Stimulated activated memory B cell treated with anti-CD40 and anti-IgM and Interleukin-4, amounts not matched to agents 10 μg/mL and 1 μg/mL and 100 μg/mL, for 72 hours (primary cell): ENCODE measurements at regions not wholly inside any gene's neighbourhood (a gene's known extent, or its start where the extent isn't known, plus 50 kb on each side); places are given as distances from the start of the nearest gene placed in this dataset.

ENCODE experiments used
- ATAC-seq: fragments of 150-1000 bp; cut with Tn5 transposase; 2 replicates; pipeline ENCODE4 v1.10.0; 2021
- H3K27ac Mint-ChIP-seq: one replicate; pipeline ENCODE4 v1.8.0; 2022; ENCODE audit warnings: mild to moderate bottlenecking, mixed read lengths
- H3K27me3 Mint-ChIP-seq: one replicate; pipeline ENCODE4 v1.8.0; 2022; ENCODE audit warnings: mixed read lengths
- H3K36me3 Mint-ChIP-seq: one replicate; pipeline ENCODE4 v1.8.0; 2022; ENCODE audit warnings: mixed read lengths
- H3K4me1 Mint-ChIP-seq: one replicate; pipeline ENCODE4 v1.8.0; 2022; ENCODE audit warnings: mixed read lengths
- H3K4me3 Mint-ChIP-seq: one replicate; pipeline ENCODE4 v1.8.0; 2022; ENCODE audit warnings: mild to moderate bottlenecking, moderate library complexity, mixed read lengths
- H3K9me3 Mint-ChIP-seq: one replicate; pipeline ENCODE4 v1.8.0; 2022; ENCODE audit warnings: mixed read lengths

DNA sequence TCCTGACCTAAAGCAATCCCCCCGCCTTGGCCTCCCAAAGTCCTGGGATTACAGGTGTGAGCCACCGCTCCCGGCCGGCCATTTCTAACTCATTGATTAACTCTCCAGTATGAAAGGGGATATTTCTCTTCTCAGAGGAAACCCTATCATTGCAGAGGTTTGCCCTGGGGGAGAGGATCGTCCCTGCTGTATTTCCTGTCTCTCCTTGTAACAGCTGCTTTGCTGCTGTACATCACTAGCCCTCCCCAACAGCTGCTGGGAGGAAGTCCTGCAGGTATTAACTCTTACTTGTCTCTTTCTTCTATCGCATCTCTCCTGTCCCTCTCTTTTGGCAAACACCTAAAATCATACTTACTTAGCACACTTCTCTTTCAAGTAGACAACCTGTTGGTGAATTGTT lies 219.0 kb upstream of the DSEL start:
- Mint-ChIP-seq H3K9me3 (peaks cover 5% of the 10 kb centered on the region), H3K4me1 (no peaks in the 10 kb centered on the region), H3K27me3 (no peaks in the 10 kb centered on the region), H3K4me3 (no peak overlapping the region), H3K36me3 (no peaks in the 10 kb centered on the region), H3K27ac (no peak overlapping the region)
- ATAC-seq = no peak

DNA sequence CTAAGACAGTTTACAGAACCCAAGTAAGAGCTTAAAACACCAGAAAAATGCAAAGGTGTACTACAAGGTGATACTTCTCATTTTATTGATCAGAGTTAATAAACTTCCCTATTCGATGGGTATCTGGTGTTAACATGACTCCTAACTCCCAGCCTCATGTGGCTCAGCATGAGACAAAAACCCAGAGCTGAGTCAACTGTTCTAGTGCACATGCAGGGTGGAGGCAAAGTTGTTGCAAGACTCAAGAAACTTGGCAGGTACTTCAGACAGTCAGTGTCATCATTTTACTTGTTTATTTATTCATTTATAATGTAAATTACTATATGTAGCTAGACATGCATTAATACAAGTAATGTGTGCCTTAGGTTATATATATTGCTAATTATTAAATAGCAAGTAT lies 216.6 kb upstream of the DSEL start:
- peaks cover 5% of the 10 kb centered on the region for H3K9me3 Mint-ChIP-seq
- no peak overlapping the region for H3K4me3 Mint-ChIP-seq
- no peaks in the 10 kb centered on the region for H3K27me3 Mint-ChIP-seq
- ATAC-seq = no peak
- H3K27ac Mint-ChIP-seq = no peak overlapping the region
- no peaks in the 10 kb centered on the region for H3K36me3 Mint-ChIP-seq
- no peaks in the 10 kb centered on the region for H3K4me1 Mint-ChIP-seq

GRCh38 chr18:67731851-67732250 lies 215.3 kb upstream of the DSEL start:
- peaks cover 5% of the 10 kb centered on the region for H3K9me3 Mint-ChIP-seq
- no peak overlapping the region for H3K4me3 Mint-ChIP-seq
- H3K27me3 Mint-ChIP-seq = no peaks in the 10 kb centered on the region

DNA sequence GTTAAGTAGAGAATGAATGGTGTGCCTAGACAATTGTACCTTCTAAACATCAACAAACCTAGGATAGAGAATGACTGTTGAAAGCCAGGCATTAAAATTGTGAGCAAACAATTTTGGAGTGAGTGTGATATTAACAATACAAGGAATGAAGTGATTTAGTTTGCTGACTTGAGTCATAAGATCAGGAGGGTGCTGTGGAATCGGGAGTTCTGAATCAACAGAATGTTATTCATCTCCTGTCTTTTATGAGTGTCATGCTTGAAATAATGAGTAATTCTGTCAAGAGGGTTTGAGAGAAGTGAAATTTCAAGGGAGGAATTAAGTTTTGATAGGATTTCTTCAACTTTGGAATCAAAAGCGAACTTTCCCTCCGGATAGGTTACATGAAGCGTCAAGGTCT lies 214.4 kb upstream of the DSEL start:
- Mint-ChIP-seq H3K27me3 (no peaks in the 10 kb centered on the region), H3K9me3 (peaks cover 3% of the 10 kb centered on the region), H3K27ac (no peak overlapping the region), H3K4me3 (no peak overlapping the region), H3K36me3 (no peaks in the 10 kb centered on the region), H3K4me1 (no peaks in the 10 kb centered on the region)
- no peak for ATAC-seq

More at GRCh38 chr18:67731851-67732250, 215.3 kb upstream of the DSEL start:
- no peak for ATAC-seq
- no peaks in the 10 kb centered on the region for H3K36me3 Mint-ChIP-seq
- H3K4me1 Mint-ChIP-seq = no peaks in the 10 kb centered on the region
- no peak overlapping the region for H3K27ac Mint-ChIP-seq

DNA sequence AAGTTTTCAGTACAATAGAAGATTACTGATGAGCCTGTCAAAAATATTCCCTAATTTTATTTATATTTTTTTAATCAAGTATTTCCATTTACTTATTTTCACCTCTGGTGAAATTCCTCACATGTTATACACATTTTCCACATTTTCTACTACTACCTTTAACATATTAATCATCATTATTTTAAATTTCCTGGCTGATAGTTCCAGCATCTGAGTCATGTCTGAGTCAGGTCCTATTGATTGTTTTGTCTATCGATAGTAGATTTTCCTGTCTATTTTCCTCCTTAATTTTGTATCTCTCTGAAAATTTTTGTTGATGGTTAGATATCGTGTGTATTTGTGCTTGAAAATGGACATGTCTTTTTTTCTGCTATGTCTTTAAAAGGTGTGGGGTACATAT lies 211.8 kb upstream of the DSEL start:
- H3K4me1 Mint-ChIP-seq = no peaks in the 10 kb centered on the region
- no peaks in the 10 kb centered on the region for H3K36me3 Mint-ChIP-seq
- ATAC-seq = no peak
- no peak overlapping the region for H3K4me3 Mint-ChIP-seq
- no peak overlapping the region for H3K27ac Mint-ChIP-seq
- no peaks in the 10 kb centered on the region for H3K27me3 Mint-ChIP-seq
- H3K9me3 Mint-ChIP-seq = peaks cover 2% of the 10 kb centered on the region

GRCh38 chr18:67726882-67727281 lies 210.4 kb upstream of the DSEL start:
- ATAC-seq = no peak
- H3K4me1 Mint-ChIP-seq = no peaks in the 10 kb centered on the region
- peaks cover 3% of the 10 kb centered on the region for H3K9me3 Mint-ChIP-seq
- H3K27ac Mint-ChIP-seq = no peak overlapping the region
- no peaks in the 10 kb centered on the region for H3K27me3 Mint-ChIP-seq
- H3K4me3 Mint-ChIP-seq = no peak overlapping the region
- no peaks in the 10 kb centered on the region for H3K36me3 Mint-ChIP-seq

GRCh38 chr18:67717800-67718199 lies 201.3 kb upstream of the DSEL start:
- Mint-ChIP-seq H3K4me1 (no peaks in the 10 kb centered on the region), H3K27me3 (no peaks in the 10 kb centered on the region), H3K4me3 (no peak overlapping the region), H3K36me3 (no peaks in the 10 kb centered on the region), H3K27ac (no peak overlapping the region), H3K9me3 (peaks cover 3% of the 10 kb centered on the region)
- ATAC-seq = no peak

DNA sequence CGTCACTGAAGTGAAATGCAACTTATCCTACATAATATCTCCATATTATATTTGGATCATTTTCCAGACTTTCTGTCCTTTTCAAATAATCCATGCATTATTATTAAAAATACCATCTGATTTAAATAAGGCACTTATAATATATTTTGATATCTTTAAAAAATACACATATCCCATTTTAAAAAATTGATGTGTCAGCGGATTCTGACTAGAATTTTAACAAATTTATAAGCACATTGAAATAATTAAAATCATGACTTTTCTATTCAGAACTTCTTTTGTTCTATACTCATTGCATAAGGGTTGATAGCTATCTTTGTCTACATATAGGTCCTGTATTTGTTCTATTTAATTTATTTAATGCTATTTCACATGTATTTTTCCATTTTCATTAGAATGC lies 199.0 kb upstream of the DSEL start:
- Mint-ChIP-seq H3K27ac (no peak overlapping the region), H3K9me3 (no peaks in the 10 kb centered on the region), H3K4me1 (no peaks in the 10 kb centered on the region), H3K36me3 (no peaks in the 10 kb centered on the region), H3K27me3 (no peaks in the 10 kb centered on the region), H3K4me3 (no peak overlapping the region)
- no peak for ATAC-seq

DNA sequence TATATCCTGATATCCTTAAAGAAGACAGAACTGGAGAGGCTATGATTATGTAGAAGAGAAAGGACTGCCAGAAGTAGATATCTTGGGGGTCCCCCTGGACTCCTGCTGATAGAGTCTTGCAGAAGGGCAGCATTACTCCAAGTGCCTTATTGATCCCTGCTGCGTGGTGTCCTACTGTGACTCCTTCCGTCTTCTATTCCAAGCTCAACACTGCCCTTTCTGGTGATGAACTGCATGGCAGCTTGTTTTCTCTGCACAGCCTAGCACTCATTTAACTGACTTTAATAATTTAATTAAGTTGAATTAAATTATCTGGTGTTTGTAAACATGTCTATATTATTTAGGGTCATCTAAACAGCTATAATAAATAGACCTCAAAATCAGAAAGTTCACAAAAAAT lies 194.1 kb upstream of the DSEL start:
- no peaks in the 10 kb centered on the region for H3K36me3 Mint-ChIP-seq
- H3K9me3 Mint-ChIP-seq = no peaks in the 10 kb centered on the region
- no peak overlapping the region for H3K4me3 Mint-ChIP-seq
- ATAC-seq = no peak
- H3K27me3 Mint-ChIP-seq = no peaks in the 10 kb centered on the region
- no peak overlapping the region for H3K27ac Mint-ChIP-seq
- H3K4me1 Mint-ChIP-seq = no peaks in the 10 kb centered on the region

- ATAC-seq = no peak
- no peaks in the 10 kb centered on the region for H3K36me3 Mint-ChIP-seq
- H3K4me1 Mint-ChIP-seq = no peaks in the 10 kb centered on the region
- no peaks in the 10 kb centered on the region for H3K9me3 Mint-ChIP-seq
- H3K27me3 Mint-ChIP-seq = no peaks in the 10 kb centered on the region
- H3K27ac Mint-ChIP-seq = no peak overlapping the region
- H3K4me3 Mint-ChIP-seq = no peak overlapping the region
Measured at GRCh38 chr18:67705748-67706147, 189.2 kb upstream of the DSEL start.

GRCh38 chr18:67695684-67696083 lies 179.2 kb upstream of the DSEL start:
- no peak overlapping the region for H3K4me3 Mint-ChIP-seq
- ATAC-seq = no peak
- no peaks in the 10 kb centered on the region for H3K4me1 Mint-ChIP-seq
- peaks cover 3% of the 10 kb centered on the region for H3K9me3 Mint-ChIP-seq
- no peaks in the 10 kb centered on the region for H3K27me3 Mint-ChIP-seq
- H3K36me3 Mint-ChIP-seq = no peaks in the 10 kb centered on the region
- no peak overlapping the region for H3K27ac Mint-ChIP-seq

DNA sequence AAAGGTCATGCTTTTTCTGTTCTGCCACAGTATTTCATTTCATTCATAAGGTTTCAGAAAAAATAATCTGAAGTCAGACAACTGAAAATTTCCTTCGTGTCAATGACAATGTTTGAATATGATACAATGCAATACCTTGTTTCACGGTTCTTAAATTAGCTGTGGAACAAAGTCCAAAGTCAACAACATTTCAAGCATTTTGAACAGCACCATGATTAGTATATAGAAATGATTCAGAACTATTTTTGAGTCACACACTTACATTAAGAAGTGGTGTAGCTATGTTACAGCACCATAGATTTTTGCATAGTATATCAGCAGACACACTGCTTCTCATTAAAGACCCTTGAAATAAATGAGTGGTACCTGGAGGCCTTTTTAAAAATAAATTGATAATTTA lies 178.3 kb upstream of the DSEL start:
- Mint-ChIP-seq H3K9me3 (peaks cover 3% of the 10 kb centered on the region), H3K27ac (no peak overlapping the region)

DNA sequence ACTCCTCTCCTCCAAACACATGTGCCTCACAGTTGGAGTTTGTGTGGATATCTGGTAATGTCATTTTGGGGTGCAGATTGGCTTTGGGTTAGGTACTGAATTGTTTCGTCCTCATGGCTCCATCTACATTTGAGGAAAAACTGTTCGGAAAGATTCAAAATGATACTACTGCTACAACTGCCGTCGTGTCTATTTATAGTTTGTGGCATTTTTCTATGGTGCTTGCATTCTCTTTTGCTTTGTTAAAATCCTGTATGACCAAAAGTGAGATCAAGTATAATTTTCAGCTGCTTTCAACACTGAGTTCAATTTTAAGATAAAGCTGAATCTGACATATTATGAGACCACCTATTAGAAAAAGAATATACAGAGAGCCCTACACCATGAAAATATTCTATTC lies 176.3 kb upstream of the DSEL start:
- Mint-ChIP-seq H3K27me3 (no peaks in the 10 kb centered on the region), H3K27ac (no peak overlapping the region), H3K4me3 (no peak overlapping the region), H3K9me3 (peaks cover 3% of the 10 kb centered on the region), H3K36me3 (no peaks in the 10 kb centered on the region), H3K4me1 (no peaks in the 10 kb centered on the region)
- ATAC-seq = no peak

More for the DNA sequence above, 178.3 kb upstream of the DSEL start:
- Mint-ChIP-seq H3K36me3 (no peaks in the 10 kb centered on the region), H3K4me1 (no peaks in the 10 kb centered on the region), H3K4me3 (no peak overlapping the region), H3K27me3 (no peaks in the 10 kb centered on the region)
- no peak for ATAC-seq

- no peak overlapping the region for H3K27ac Mint-ChIP-seq
Measured at GRCh38 chr18:67682516-67682915, 166.0 kb upstream of the DSEL start.

GRCh38 chr18:67677489-67677888 lies 161.0 kb upstream of the DSEL start:
- no peaks in the 10 kb centered on the region for H3K9me3 Mint-ChIP-seq
- no peak for ATAC-seq

More at GRCh38 chr18:67682516-67682915, 166.0 kb upstream of the DSEL start:
- H3K4me1 Mint-ChIP-seq = no peaks in the 10 kb centered on the region
- H3K4me3 Mint-ChIP-seq = no peak overlapping the region
- no peaks in the 10 kb centered on the region for H3K27me3 Mint-ChIP-seq
- H3K9me3 Mint-ChIP-seq = no peaks in the 10 kb centered on the region
- no peak for ATAC-seq
- H3K36me3 Mint-ChIP-seq = no peaks in the 10 kb centered on the region

DNA sequence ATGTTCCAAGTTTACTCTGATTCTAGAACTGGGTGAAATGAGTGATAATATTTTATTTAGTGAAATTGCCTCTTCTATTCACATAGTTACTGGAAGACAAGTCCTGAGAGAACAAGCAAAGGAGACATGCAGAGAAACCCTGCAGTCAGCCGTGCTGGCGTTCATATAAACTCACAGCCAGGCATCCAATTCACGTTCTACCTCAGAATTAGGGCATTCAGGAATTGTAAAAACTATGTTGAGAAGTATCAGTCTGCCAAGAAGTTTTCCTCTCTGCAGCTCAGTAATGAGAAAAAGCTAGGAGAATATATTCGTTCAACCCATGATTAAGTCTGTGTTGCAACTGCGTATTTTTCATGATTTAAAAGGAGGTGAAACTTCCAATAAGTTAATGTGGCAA lies 156.2 kb upstream of the DSEL start:
- no peak for ATAC-seq
- Mint-ChIP-seq H3K9me3 (no peaks in the 10 kb centered on the region), H3K4me1 (no peaks in the 10 kb centered on the region), H3K4me3 (no peak overlapping the region), H3K27me3 (no peaks in the 10 kb centered on the region), H3K36me3 (no peaks in the 10 kb centered on the region), H3K27ac (no peak overlapping the region)

More at GRCh38 chr18:67677489-67677888, 161.0 kb upstream of the DSEL start:
- Mint-ChIP-seq H3K27me3 (no peaks in the 10 kb centered on the region), H3K27ac (no peak overlapping the region), H3K4me3 (no peak overlapping the region), H3K4me1 (no peaks in the 10 kb centered on the region), H3K36me3 (no peaks in the 10 kb centered on the region)

- Mint-ChIP-seq H3K4me1 (no peaks in the 10 kb centered on the region), H3K9me3 (no peaks in the 10 kb centered on the region), H3K4me3 (no peak overlapping the region), H3K36me3 (no peaks in the 10 kb centered on the region), H3K27me3 (no peaks in the 10 kb centered on the region), H3K27ac (no peak overlapping the region)
- ATAC-seq = no peak
Measured at GRCh38 chr18:67672155-67672554, 155.6 kb upstream of the DSEL start.
